ENCODE measurements at regions not wholly inside any gene's neighbourhood (a gene's known extent, or its start where the extent isn't known, plus 50 kb on each side); places are given as distances from the start of the nearest gene placed in this dataset.

DNA sequence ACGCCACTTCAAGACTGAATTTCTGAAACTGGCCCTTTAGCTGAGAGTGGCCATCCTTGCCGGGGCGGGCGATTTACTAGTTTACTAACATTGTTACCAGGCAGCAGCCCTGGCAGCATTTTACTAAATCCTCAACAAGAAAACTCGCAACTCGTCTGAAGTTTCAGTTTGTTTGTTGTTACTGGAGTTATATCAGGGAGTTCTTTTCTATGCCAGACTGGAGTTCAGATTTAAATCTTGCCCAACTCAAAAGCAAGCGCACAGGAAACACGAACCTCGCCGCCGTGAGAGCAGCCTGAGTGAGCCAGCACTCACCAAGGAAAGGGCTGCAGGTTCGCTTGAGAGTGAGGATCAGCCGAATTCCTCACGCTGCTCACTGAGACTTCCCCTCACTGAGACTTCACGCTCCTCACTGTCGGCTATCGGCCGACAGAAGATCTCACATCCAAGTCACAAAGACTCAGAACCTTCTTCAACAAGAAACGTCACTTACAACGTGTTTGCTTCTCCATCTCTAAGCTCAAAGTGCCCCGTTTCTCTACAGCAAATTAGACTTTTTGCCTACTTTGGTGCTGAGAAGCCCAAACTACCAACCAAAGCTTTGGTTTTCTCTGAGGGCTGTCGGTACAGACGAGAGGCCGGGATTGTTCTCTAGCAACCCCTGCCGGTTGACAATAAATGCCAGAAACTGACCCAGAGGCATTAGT, 78.9 kb downstream of the OLIG3 start:
- DNase-seq (peak in 2 of 3 donors; percentile 44 to 73), ATAC-seq (peak; percentile 95)
- Histone ChIP-seq H3K36me3 (ENCODE audit: low read depth) (no peaks in the 10 kb centered on the region), H3K9me3 (no peaks in the 10 kb centered on the region), H3K4me3 (no peak overlapping the region), H3K4me1 (ENCODE audit: low read depth) (peaks cover 5% of the 10 kb centered on the region)
- intact Hi-C loops (cut with DNase I, micrococcal nuclease) = no loop called here
- TF ChIP-seq, protein P1, sequence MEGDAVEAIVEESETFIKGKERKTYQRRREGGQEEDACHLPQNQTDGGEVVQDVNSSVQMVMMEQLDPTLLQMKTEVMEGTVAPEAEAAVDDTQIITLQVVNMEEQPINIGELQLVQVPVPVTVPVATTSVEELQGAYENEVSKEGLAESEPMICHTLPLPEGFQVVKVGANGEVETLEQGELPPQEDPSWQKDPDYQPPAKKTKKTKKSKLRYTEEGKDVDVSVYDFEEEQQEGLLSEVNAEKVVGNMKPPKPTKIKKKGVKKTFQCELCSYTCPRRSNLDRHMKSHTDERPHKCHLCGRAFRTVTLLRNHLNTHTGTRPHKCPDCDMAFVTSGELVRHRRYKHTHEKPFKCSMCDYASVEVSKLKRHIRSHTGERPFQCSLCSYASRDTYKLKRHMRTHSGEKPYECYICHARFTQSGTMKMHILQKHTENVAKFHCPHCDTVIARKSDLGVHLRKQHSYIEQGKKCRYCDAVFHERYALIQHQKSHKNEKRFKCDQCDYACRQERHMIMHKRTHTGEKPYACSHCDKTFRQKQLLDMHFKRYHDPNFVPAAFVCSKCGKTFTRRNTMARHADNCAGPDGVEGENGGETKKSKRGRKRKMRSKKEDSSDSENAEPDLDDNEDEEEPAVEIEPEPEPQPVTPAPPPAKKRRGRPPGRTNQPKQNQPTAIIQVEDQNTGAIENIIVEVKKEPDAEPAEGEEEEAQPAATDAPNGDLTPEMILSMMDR (IDR thresholded peaks at IDR 0.05) = peak; percentile 28

- TF ChIP-seq, protein P1 (IDR thresholded peaks at IDR 0.05) = no peak
- no peak for DNase-seq
- intact Hi-C loops (cut with DNase I, micrococcal nuclease) = no loop called here
- peak; percentile 30 for ATAC-seq
- no peak overlapping the region for H3K4me3 ChIP-seq
- H3K4me1 ChIP-seq (ENCODE audit: low read depth) = peaks cover 5% of the 10 kb centered on the region
- H3K36me3 ChIP-seq (ENCODE audit: low read depth) = no peaks in the 10 kb centered on the region
- no peaks in the 10 kb centered on the region for H3K9me3 ChIP-seq
Observed at GRCh38 chr6:137414599-137414998, 79.6 kb downstream of the OLIG3 start.

GRCh38 chr6:137413482-137413881, 80.7 kb downstream of the OLIG3 start:
- DNase-seq (no peak), ATAC-seq (no peak)
- intact Hi-C loops (cut with DNase I, micrococcal nuclease) = no loop called here
- Histone ChIP-seq H3K9me3 (no peaks in the 10 kb centered on the region), H3K36me3 (ENCODE audit: low read depth) (no peaks in the 10 kb centered on the region), H3K4me3 (no peak overlapping the region), H3K4me1 (ENCODE audit: low read depth) (peaks cover 5% of the 10 kb centered on the region)
- TF ChIP-seq, protein P1 (IDR thresholded peaks at IDR 0.05) = no peak

GRCh38 chr6:137412562-137412961, 81.6 kb downstream of the OLIG3 start:
- Histone ChIP-seq H3K4me1 (ENCODE audit: low read depth) (peaks cover 5% of the 10 kb centered on the region), H3K36me3 (ENCODE audit: low read depth) (no peaks in the 10 kb centered on the region), H3K9me3 (no peaks in the 10 kb centered on the region), H3K4me3 (no peak overlapping the region)
- intact Hi-C loops (cut with DNase I, micrococcal nuclease) = no loop called here
- TF ChIP-seq, protein P1 (IDR thresholded peaks at IDR 0.05) = no peak
- ATAC-seq (no peak), DNase-seq (no peak)

DNA sequence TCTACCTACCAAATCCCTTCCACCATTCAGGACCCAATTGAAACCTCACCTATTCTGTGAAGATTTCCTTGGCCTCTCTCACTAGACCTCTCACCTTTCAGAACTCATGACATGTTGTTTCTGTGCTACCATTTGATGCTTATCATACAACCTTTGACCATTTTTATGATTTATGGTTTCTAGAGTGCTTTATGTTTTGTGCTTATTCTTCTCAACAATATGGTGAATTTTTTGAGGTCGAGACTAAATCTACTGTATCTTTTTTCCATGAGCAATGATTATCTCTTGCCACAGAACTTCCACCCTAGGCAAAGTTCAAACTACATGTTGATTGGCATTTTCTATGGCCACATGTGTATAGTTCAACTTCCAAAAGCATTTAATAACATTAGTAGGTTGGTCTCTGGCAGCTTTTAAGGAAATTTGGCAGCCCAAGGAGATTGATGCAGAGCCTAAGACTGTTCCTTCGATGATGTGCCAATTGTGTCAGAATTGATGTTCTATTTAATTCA, 84.9 kb downstream of the OLIG3 start:
- TF ChIP-seq, protein P1 (IDR thresholded peaks at IDR 0.05) = no peak
- no peak for ATAC-seq
- no peak for DNase-seq
- no peaks in the 10 kb centered on the region for H3K4me1 ChIP-seq (ENCODE audit: low read depth)
- H3K36me3 ChIP-seq (ENCODE audit: low read depth) = no peaks in the 10 kb centered on the region
- no peaks in the 10 kb centered on the region for H3K9me3 ChIP-seq
- intact Hi-C loops (cut with DNase I, micrococcal nuclease) = no loop called here
- H3K4me3 ChIP-seq = no peak overlapping the region

Data from mucosa of descending colon (tissue), 3 donors.